ENCODE measurements at regions not wholly inside any gene's neighbourhood (a gene's known extent, or its start where the extent isn't known, plus 50 kb on each side); places are given as distances from the start of the nearest gene placed in this dataset.

DNA sequence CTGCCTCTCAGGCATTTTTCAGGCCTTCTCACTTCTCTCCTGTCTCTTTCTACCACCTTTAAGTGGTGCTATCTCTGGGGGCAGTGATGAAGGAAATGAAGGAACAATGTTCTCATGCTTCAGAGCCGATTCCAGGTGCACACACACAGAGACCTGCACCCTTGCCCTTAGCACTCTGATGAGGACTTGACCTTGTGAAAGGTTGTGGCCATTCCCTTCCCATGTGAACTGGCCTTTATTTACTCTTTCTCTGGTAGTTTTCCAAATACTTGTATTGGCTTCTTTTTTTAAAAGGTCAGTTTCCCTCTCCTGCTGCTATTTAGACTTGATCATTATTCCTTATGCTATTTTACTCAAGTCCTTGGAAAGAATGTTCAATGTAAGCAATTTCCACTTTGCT lies 188.6 kb downstream of the MDFIC start:
- TF ChIP-seq POLR2A (IDR thresholded peaks at IDR 0.05) = no peak
- TF ChIP-seq, protein P1, sequence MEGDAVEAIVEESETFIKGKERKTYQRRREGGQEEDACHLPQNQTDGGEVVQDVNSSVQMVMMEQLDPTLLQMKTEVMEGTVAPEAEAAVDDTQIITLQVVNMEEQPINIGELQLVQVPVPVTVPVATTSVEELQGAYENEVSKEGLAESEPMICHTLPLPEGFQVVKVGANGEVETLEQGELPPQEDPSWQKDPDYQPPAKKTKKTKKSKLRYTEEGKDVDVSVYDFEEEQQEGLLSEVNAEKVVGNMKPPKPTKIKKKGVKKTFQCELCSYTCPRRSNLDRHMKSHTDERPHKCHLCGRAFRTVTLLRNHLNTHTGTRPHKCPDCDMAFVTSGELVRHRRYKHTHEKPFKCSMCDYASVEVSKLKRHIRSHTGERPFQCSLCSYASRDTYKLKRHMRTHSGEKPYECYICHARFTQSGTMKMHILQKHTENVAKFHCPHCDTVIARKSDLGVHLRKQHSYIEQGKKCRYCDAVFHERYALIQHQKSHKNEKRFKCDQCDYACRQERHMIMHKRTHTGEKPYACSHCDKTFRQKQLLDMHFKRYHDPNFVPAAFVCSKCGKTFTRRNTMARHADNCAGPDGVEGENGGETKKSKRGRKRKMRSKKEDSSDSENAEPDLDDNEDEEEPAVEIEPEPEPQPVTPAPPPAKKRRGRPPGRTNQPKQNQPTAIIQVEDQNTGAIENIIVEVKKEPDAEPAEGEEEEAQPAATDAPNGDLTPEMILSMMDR (IDR thresholded peaks at IDR 0.05) = no peak
- TF ChIP-seq EP300 (IDR thresholded peaks at IDR 0.05) = no peak
- no peak for TF ChIP-seq POLR2AphosphoS5 (IDR thresholded peaks at IDR 0.05)

Data from suprapubic skin (tissue), 4 donors.